GM12878 (cell line): ENCODE measurements at regions not wholly inside any gene's neighbourhood (a gene's known extent, or its start where the extent isn't known, plus 50 kb on each side); places are given as distances from the start of the nearest gene placed in this dataset.

ENCODE experiments used
- ATAC-seq: fragments of 200-7000 bp; cut with Tn5 transposase; 3 replicates; pipeline ENCODE4 v1.9.1; 2020; ENCODE audit warnings: mild to moderate bottlenecking, moderate library complexity
- BruUV-seq: library from RNA; stranded (reverse); fragments of 400-500 nt; replicated peaks from 2 replicates; lab custom pipeline; 2021; lab: Mats Ljungman, UMichigan
- CTCF ChIA-PET: fragments of 300-600 bp; sonication (Branson Sonifier 250); formaldehyde crosslinking; extraction: SDS; loops from one replicate; lab custom pipeline; 2021; ENCODE audit warnings: inconsistent platforms; lab: Yijun Ruan, JAX
- POLR2A ChIA-PET: fragments of 350-600 bp; formaldehyde crosslinking; extraction: SDS; loops from one replicate; lab custom pipeline; 2021; ENCODE audit warnings: inconsistent platforms; lab: Charles Lee
- RAD21 ChIA-PET: fragments of 300-600 bp; sonication (Branson Sonifier 250); formaldehyde crosslinking; loops from one replicate; lab custom pipeline; 2023; ENCODE audit warnings: antibody characterized with exemption; ENCODE audit not compliant: unreplicated experiment; lab: Charles Lee
- SMC1A ChIA-PET: fragments of 300-600 bp; sonication (Branson Sonifier 250); formaldehyde crosslinking; loops from one replicate; lab custom pipeline; 2023; ENCODE audit not compliant: unreplicated experiment, uncharacterized antibody; lab: Charles Lee
- DNase-seq: peaks from one replicate; pipeline ENCODE4 v3.0.0-alpha.2; 2011; ENCODE audit warnings: low read depth, low spot score
- FAIRE-seq: peaks from 3 replicates; lab custom pipeline; 2011; peaks lifted over from hg19 to GRCh38; lab: Jason Lieb, UNC
- H2AFZ ChIP-seq: 2 replicates; pipeline ENCODE4 v1.6.0; 2011; ENCODE audit warnings: low read depth, low read length, control low read depth; ENCODE audit not compliant: control insufficient read depth
- H3K27ac ChIP-seq: 2 replicates; pipeline ENCODE4 v1.5.1; 2011; ENCODE audit warnings: control low read depth; ENCODE audit not compliant: control insufficient read depth, insufficient read depth
- H3K27me3 ChIP-seq, 2 experiments: replicated peaks in 1 of 2; 2 replicates each; pipeline versions ENCODE4 v1.6.0 to v1.6.1; 2011; ENCODE audit warnings: low read length in 1 of 2; ENCODE audit not compliant: control insufficient read depth in 2 of 2, insufficient read depth in 2 of 2
- H3K36me3 ChIP-seq, 2 experiments: 2 replicates each; pipeline ENCODE4 v1.5.1; 2011; ENCODE audit warnings: low read length in 1 of 2; ENCODE audit not compliant: control insufficient read depth in 2 of 2, insufficient read depth in 2 of 2
- H3K4me1 ChIP-seq: 2 replicates; pipeline ENCODE4 v1.6.1; 2011; ENCODE audit warnings: mild to moderate bottlenecking, low read length, moderate library complexity, mixed read lengths; ENCODE audit not compliant: control insufficient read depth, insufficient read depth
- H3K4me2 ChIP-seq: 2 replicates; pipeline ENCODE4 v1.6.0; 2011; ENCODE audit warnings: control low read depth; ENCODE audit not compliant: control insufficient read depth, insufficient read depth
- H3K4me3 ChIP-seq: fragments of 200-600 bp; sonication (generic); 2 replicates; pipeline ENCODE4 v1.5.1; 2016
- H3K79me2 ChIP-seq: 2 replicates; pipeline ENCODE4 v1.6.0; 2011; ENCODE audit warnings: low read length; ENCODE audit not compliant: control insufficient read depth, insufficient read depth
- H3K9ac ChIP-seq: 2 replicates; pipeline ENCODE4 v1.8.0; 2011; ENCODE audit warnings: low read length, control low read depth, mixed read lengths; ENCODE audit not compliant: control insufficient read depth, insufficient read depth
- H3K9me3 ChIP-seq: replicated peaks from 3 replicates; pipeline ENCODE4 v1.5.1; 2011; ENCODE audit warnings: mild to moderate bottlenecking, low read length; ENCODE audit not compliant: control insufficient read depth, insufficient read depth
- H4K20me1 ChIP-seq: 2 replicates; pipeline ENCODE4 v1.6.0; 2011; ENCODE audit not compliant: control insufficient read depth, insufficient read depth
- JUND ChIP-seq: IDR thresholded peaks from 2 replicates; pipeline ENCODE4 v1.6.1; 2012; ENCODE audit warnings: low read depth, mild to moderate bottlenecking, low read length, improper control_type of control experiment, moderate library complexity
- MTA3 ChIP-seq: IDR thresholded peaks from 2 replicates; pipeline ENCODE4 v1.6.1; 2012; ENCODE audit warnings: low read length, inconsistent platforms, borderline replicate concordance
- PRDM15 ChIP-seq: fragments of 450-650 bp; formaldehyde crosslinking; IDR thresholded peaks from 2 replicates; pipeline ENCODE4 v1.4.0; 2020; ENCODE audit warnings: mild to moderate bottlenecking, moderate library complexity
- RBBP5 ChIP-seq: fragments of 200-600 bp; sonication (generic); conservative IDR thresholded peaks from 2 replicates; pipeline ENCODE4 v1.6.1; 2016
- SUZ12 ChIP-seq: fragments of 200-600 bp; sonication (generic); IDR thresholded peaks from one replicate; pipeline ENCODE4 v1.6.1; 2018; ENCODE audit warnings: antibody characterized with exemption, mild to moderate bottlenecking; ENCODE audit not compliant: unreplicated experiment
- USF2 ChIP-seq: IDR thresholded peaks from 2 replicates; pipeline ENCODE4 v1.6.1; 2011; ENCODE audit warnings: low read depth, low read length, improper control_type of control experiment, borderline replicate concordance
- WRNIP1 ChIP-seq: IDR thresholded peaks from 2 replicates; pipeline ENCODE4 v1.6.1; 2011; ENCODE audit warnings: low read depth, low read length, improper control_type of control experiment, borderline replicate concordance
- WGBS: methylation state at CpG from one replicate; pipeline ENCODE4 v1.1.6; 2016; ENCODE audit warnings: low lambda C conversion rate; ENCODE audit not compliant: insufficient replicate concordance, insufficient coverage; ENCODE audit errors: missing lambda C conversion rate; 5-methylcytosine and 5-hydroxymethylcytosine counted together
- in situ Hi-C: fragments of 300-500 bp; cut with MboI; formaldehyde crosslinking; loops from 9 replicates; pipeline ENCODE4 v1.14.3; 2018; ENCODE audit warnings: mixed read lengths
- intact Hi-C: fragments of 100-400 bp; cut with micrococcal nuclease; formaldehyde crosslinking; loops from one replicate; pipeline ENCODE4 v1.14.2; 2022; ENCODE audit not compliant: unreplicated experiment
- TF ChIP-seq, protein P1 (sequence below): fragments of 450-650 bp; IDR thresholded peaks from 2 replicates; pipeline ENCODE4 v1.6.1; 2017; ENCODE audit warnings: mild to moderate bottlenecking, moderate library complexity
- TF ChIP-seq, protein P2 (sequence below): fragments of 450-650 bp; IDR thresholded peaks from 2 replicates; pipeline ENCODE4 v1.6.1; 2017; ENCODE audit warnings: antibody characterized with exemption, mild to moderate bottlenecking, moderate library complexity

- WGBS: 1% methylated on average over 3 of the region's 3 CpGs
- ChIA-PET POLR2A (no interaction called here), RAD21 (no interaction called here), CTCF (interaction anchor here (2.3 kb wide), 1 partner anchor 29 kb away, joined by 7 read pairs; no protein-coding TSS in a partner anchor), SMC1A (interaction anchor here (0.7 to 1.8 kb wide), 3 partner anchors 167 to 342 kb away, joined by 3 to 7 read pairs (median 3); no protein-coding TSS in a partner anchor)
- Histone ChIP-seq H3K27ac (no peak overlapping the region), H3K9me3 (no peaks in the 10 kb centered on the region), H3K27me3 (no peaks in the 10 kb centered on the region), H3K79me2 (no peaks in the 10 kb centered on the region), H3K4me3 (no peak overlapping the region), H3K9ac (no peak overlapping the region), H3K36me3 (no peaks in the 10 kb centered on the region), H2AFZ (no peak overlapping the region), H4K20me1 (no peaks in the 10 kb centered on the region), H3K4me1 (no peaks in the 10 kb centered on the region), H3K4me2 (no peak overlapping the region)
- intact Hi-C loops: no loop called here
- DNase-seq (no peak), ATAC-seq (no peak), FAIRE-seq (no peak)
- BruUV-seq: no TSS peak
- no peak for TF ChIP-seq JUND
- TF ChIP-seq USF2: no peak
- TF ChIP-seq, protein P1, sequence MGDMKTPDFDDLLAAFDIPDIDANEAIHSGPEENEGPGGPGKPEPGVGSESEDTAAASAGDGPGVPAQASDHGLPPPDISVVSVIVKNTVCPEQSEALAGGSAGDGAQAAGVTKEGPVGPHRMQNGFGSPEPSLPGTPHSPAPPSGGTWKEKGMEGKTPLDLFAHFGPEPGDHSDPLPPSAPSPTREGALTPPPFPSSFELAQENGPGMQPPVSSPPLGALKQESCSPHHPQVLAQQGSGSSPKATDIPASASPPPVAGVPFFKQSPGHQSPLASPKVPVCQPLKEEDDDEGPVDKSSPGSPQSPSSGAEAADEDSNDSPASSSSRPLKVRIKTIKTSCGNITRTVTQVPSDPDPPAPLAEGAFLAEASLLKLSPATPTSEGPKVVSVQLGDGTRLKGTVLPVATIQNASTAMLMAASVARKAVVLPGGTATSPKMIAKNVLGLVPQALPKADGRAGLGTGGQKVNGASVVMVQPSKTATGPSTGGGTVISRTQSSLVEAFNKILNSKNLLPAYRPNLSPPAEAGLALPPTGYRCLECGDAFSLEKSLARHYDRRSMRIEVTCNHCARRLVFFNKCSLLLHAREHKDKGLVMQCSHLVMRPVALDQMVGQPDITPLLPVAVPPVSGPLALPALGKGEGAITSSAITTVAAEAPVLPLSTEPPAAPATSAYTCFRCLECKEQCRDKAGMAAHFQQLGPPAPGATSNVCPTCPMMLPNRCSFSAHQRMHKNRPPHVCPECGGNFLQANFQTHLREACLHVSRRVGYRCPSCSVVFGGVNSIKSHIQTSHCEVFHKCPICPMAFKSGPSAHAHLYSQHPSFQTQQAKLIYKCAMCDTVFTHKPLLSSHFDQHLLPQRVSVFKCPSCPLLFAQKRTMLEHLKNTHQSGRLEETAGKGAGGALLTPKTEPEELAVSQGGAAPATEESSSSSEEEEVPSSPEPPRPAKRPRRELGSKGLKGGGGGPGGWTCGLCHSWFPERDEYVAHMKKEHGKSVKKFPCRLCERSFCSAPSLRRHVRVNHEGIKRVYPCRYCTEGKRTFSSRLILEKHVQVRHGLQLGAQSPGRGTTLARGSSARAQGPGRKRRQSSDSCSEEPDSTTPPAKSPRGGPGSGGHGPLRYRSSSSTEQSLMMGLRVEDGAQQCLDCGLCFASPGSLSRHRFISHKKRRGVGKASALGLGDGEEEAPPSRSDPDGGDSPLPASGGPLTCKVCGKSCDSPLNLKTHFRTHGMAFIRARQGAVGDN: no peak
- no peak for TF ChIP-seq PRDM15 (CRISPR knock-in tag)
- TF ChIP-seq MTA3: no peak
- no peak for TF ChIP-seq RBBP5
- TF ChIP-seq, protein P2, sequence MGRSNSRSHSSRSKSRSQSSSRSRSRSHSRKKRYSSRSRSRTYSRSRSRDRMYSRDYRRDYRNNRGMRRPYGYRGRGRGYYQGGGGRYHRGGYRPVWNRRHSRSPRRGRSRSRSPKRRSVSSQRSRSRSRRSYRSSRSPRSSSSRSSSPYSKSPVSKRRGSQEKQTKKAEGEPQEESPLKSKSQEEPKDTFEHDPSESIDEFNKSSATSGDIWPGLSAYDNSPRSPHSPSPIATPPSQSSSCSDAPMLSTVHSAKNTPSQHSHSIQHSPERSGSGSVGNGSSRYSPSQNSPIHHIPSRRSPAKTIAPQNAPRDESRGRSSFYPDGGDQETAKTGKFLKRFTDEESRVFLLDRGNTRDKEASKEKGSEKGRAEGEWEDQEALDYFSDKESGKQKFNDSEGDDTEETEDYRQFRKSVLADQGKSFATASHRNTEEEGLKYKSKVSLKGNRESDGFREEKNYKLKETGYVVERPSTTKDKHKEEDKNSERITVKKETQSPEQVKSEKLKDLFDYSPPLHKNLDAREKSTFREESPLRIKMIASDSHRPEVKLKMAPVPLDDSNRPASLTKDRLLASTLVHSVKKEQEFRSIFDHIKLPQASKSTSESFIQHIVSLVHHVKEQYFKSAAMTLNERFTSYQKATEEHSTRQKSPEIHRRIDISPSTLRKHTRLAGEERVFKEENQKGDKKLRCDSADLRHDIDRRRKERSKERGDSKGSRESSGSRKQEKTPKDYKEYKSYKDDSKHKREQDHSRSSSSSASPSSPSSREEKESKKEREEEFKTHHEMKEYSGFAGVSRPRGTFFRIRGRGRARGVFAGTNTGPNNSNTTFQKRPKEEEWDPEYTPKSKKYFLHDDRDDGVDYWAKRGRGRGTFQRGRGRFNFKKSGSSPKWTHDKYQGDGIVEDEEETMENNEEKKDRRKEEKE: no peak
- no peak for TF ChIP-seq WRNIP1
- no peak for TF ChIP-seq SUZ12
- in situ Hi-C loops: no loop called here
Measured at GRCh38 chr9:38255599-38255998, 136.9 kb upstream of the ALDH1B1 start.
